ENCODE measurements at regions not wholly inside any gene's neighbourhood (a gene's known extent, or its start where the extent isn't known, plus 50 kb on each side); places are given as distances from the start of the nearest gene placed in this dataset.

- DNase-seq (ENCODE audit: low spot score), result no peak
- no peak for TF ChIP-seq CTCF (IDR thresholded peaks at IDR 0.05)
- Histone ChIP-seq H3K4me3 (no peak overlapping the region), H3K27ac (no peak overlapping the region)
Measured at GRCh38 chr13:94933936-94934335, 221.6 kb upstream of the SOX21 start.

- TF ChIP-seq CTCF (IDR thresholded peaks at IDR 0.05), result no peak
- no peak overlapping the region for H3K27ac ChIP-seq
- H3K4me3 ChIP-seq, result no peak overlapping the region
- DNase-seq (ENCODE audit: low spot score), result no peak
Measured at GRCh38 chr13:94933230-94933751, 220.9 kb upstream of the SOX21 start.

GRCh38 chr13:94928127-94928775 lies 215.9 kb upstream of the SOX21 start:
- Histone ChIP-seq H3K27ac (no peak overlapping the region), H3K4me3 (no peak overlapping the region)
- TF ChIP-seq CTCF (IDR thresholded peaks at IDR 0.05), result no peak
- no peak for DNase-seq (ENCODE audit: low spot score)

GRCh38 chr13:94925263-94925662 lies 212.9 kb upstream of the SOX21 start:
- H3K27ac ChIP-seq, result no peak overlapping the region
- DNase-seq (ENCODE audit: low spot score), result no peak
- TF ChIP-seq CTCF (IDR thresholded peaks at IDR 0.05), result no peak
- H3K4me3 ChIP-seq, result no peak overlapping the region

- no peak for DNase-seq (ENCODE audit: low spot score)
- TF ChIP-seq CTCF (IDR thresholded peaks at IDR 0.05), result no peak
- Histone ChIP-seq H3K27ac (no peak overlapping the region), H3K4me3 (no peak overlapping the region)
Measured at GRCh38 chr13:94921181-94921580, 208.8 kb upstream of the SOX21 start.

GRCh38 chr13:94920578-94920977 lies 208.2 kb upstream of the SOX21 start:
- DNase-seq (ENCODE audit: low spot score), result no peak
- Histone ChIP-seq H3K4me3 (no peak overlapping the region), H3K27ac (no peak overlapping the region)
- no peak for TF ChIP-seq CTCF (IDR thresholded peaks at IDR 0.05)

- no peak for DNase-seq (ENCODE audit: low spot score)
- TF ChIP-seq CTCF (IDR thresholded peaks at IDR 0.05), result no peak
- H3K4me3 ChIP-seq, result no peak overlapping the region
- H3K27ac ChIP-seq, result no peak overlapping the region
Measured at GRCh38 chr13:94917824-94918223, 205.5 kb upstream of the SOX21 start.
